Neural progenitor cell (in vitro differentiated cells): ENCODE measurements at regions not wholly inside any gene's neighbourhood (a gene's known extent, or its start where the extent isn't known, plus 50 kb on each side); places are given as distances from the start of the nearest gene placed in this dataset.

Experiments
- DNase-seq: peaks from one replicate; pipeline ENCODE4 v3.0.0-alpha.2; 2016; ENCODE audit warnings: low spot score
- H2AFZ ChIP-seq: fragments of 200-600 bp; sonication (generic); replicated peaks from 2 replicates; pipeline ENCODE4 v1.6.1; 2016; ENCODE audit warnings: antibody characterized with exemption
- H3F3A ChIP-seq: fragments of 200-600 bp; sonication (generic); 2 replicates; pipeline ENCODE4 v1.6.1; 2016; ENCODE audit warnings: antibody characterized with exemption, low read depth
- H3K27ac ChIP-seq: fragments of 200-600 bp; sonication (generic); 2 replicates; pipeline ENCODE4 v1.5.1; 2016; ENCODE audit warnings: mild to moderate bottlenecking
- H3K27me3 ChIP-seq: fragments of 200-600 bp; sonication (generic); 2 replicates; pipeline ENCODE4 v1.6.1; 2016; ENCODE audit warnings: mild to moderate bottlenecking, moderate library complexity
- H3K36me3 ChIP-seq: fragments of 200-600 bp; sonication (generic); 2 replicates; pipeline ENCODE4 v1.5.1; 2016
- H3K4me1 ChIP-seq: fragments of 200-600 bp; sonication (generic); 2 replicates; pipeline ENCODE4 v1.6.1; 2016; ENCODE audit warnings: mixed run types
- H3K4me2 ChIP-seq: fragments of 200-600 bp; sonication (generic); 2 replicates; pipeline ENCODE4 v1.6.1; 2016
- H3K4me3 ChIP-seq: fragments of 200-600 bp; sonication (generic); 2 replicates; pipeline ENCODE4 v1.5.1; 2016
- H3K79me2 ChIP-seq: fragments of 200-600 bp; sonication (generic); 2 replicates; pipeline ENCODE4 v1.6.1; 2016; ENCODE audit warnings: low read depth
- H3K9ac ChIP-seq: fragments of 200-600 bp; sonication (generic); 2 replicates; pipeline ENCODE4 v1.6.1; 2016
- H3K9me3 ChIP-seq: fragments of 200-600 bp; sonication (generic); 2 replicates; pipeline ENCODE4 v1.5.1; 2016; ENCODE audit warnings: low read depth
- H4K20me1 ChIP-seq: fragments of 200-600 bp; sonication (generic); 2 replicates; pipeline ENCODE4 v1.6.1; 2016; ENCODE audit warnings: low read depth
- H3K27ac Mint-ChIP-seq: 3 replicates; pipeline ENCODE4 v1.8.0; 2021; ENCODE audit warnings: mixed read lengths
- H3K27me3 Mint-ChIP-seq: 2 replicates; pipeline ENCODE4 v1.8.0; 2022; ENCODE audit warnings: low read depth, mild to moderate bottlenecking, inconsistent platforms, moderate library complexity, mixed read lengths; ENCODE audit not compliant: insufficient read depth
- H3K36me3 Mint-ChIP-seq: 3 replicates; pipeline ENCODE4 v1.8.0; 2021; ENCODE audit warnings: mixed read lengths
- H3K4me1 Mint-ChIP-seq: 3 replicates; pipeline ENCODE4 v1.8.0; 2021; ENCODE audit warnings: mixed read lengths
- H3K4me3 Mint-ChIP-seq: 3 replicates; pipeline ENCODE4 v1.8.0; 2021; ENCODE audit warnings: mild to moderate bottlenecking, moderate library complexity, mixed read lengths
- H3K9me3 Mint-ChIP-seq: 3 replicates; pipeline ENCODE4 v1.8.0; 2020; ENCODE audit warnings: mixed read lengths
- CTCF ChIP-seq: fragments of 200-600 bp; sonication (generic); IDR thresholded peaks from 2 replicates; pipeline ENCODE4 v1.5.1; 2017; ENCODE audit warnings: antibody characterized with exemption, mild to moderate bottlenecking
- EZH2 ChIP-seq: fragments of 200-600 bp; sonication (generic); IDR thresholded peaks from 2 replicates; pipeline ENCODE4 v1.6.1; 2017; ENCODE audit warnings: antibody characterized with exemption, mild to moderate bottlenecking, moderate library complexity
- EZH2phosphoT487 ChIP-seq: fragments of 200-600 bp; sonication (generic); IDR thresholded peaks from 2 replicates; pipeline ENCODE4 v1.6.1; 2017; ENCODE audit warnings: antibody characterized with exemption

- H3K9ac ChIP-seq = no peak overlapping the region
- Mint-ChIP-seq H3K36me3 (no peaks in the 10 kb centered on the region), H3K4me3 (no peak overlapping the region), H3K9me3 (no peaks in the 10 kb centered on the region), H3K27me3 (no peaks in the 10 kb centered on the region), H3K4me1 (no peaks in the 10 kb centered on the region), H3K27ac (no peak overlapping the region)
- H3F3A ChIP-seq = no peaks in the 10 kb centered on the region
- TF ChIP-seq EZH2 = no peak
- no peak for TF ChIP-seq EZH2phosphoT487
- TF ChIP-seq CTCF = no peak
- H3K79me2 ChIP-seq = no peaks in the 10 kb centered on the region
- no peaks in the 10 kb centered on the region for H3K36me3 ChIP-seq
- H4K20me1 ChIP-seq = no peaks in the 10 kb centered on the region
- H3K4me2 ChIP-seq = no peak overlapping the region
- H3K4me3 ChIP-seq = no peak overlapping the region
- no peak overlapping the region for H3K27ac ChIP-seq
- H3K9me3 ChIP-seq = no peaks in the 10 kb centered on the region
- no peak overlapping the region for H2AFZ ChIP-seq
- DNase-seq = no peak
- no peaks in the 10 kb centered on the region for H3K27me3 ChIP-seq
- H3K4me1 ChIP-seq = no peaks in the 10 kb centered on the region
Measured at GRCh38 chr4:141464366-141464765, 172.0 kb upstream of the IL15 start.

- Mint-ChIP-seq H3K27me3 (peaks cover 2% of the 10 kb centered on the region), H3K9me3 (no peaks in the 10 kb centered on the region), H3K4me3 (no peak overlapping the region), H3K36me3 (no peaks in the 10 kb centered on the region), H3K27ac (no peak overlapping the region), H3K4me1 (no peaks in the 10 kb centered on the region)
- Histone ChIP-seq H3K4me1 (no peaks in the 10 kb centered on the region), H2AFZ (no peak overlapping the region), H3K4me3 (no peak overlapping the region), H3F3A (no peaks in the 10 kb centered on the region), H3K27me3 (no peaks in the 10 kb centered on the region), H4K20me1 (no peaks in the 10 kb centered on the region), H3K36me3 (no peaks in the 10 kb centered on the region), H3K27ac (no peak overlapping the region), H3K9ac (no peak overlapping the region), H3K4me2 (no peak overlapping the region), H3K79me2 (no peaks in the 10 kb centered on the region), H3K9me3 (no peaks in the 10 kb centered on the region)
- no peak for TF ChIP-seq EZH2phosphoT487
- TF ChIP-seq EZH2 = no peak
- no peak for TF ChIP-seq CTCF
- no peak for DNase-seq
Measured at GRCh38 chr4:141465171-141465570, 171.2 kb upstream of the IL15 start.

- H3K4me1 Mint-ChIP-seq = no peaks in the 10 kb centered on the region
- no peaks in the 10 kb centered on the region for H3K9me3 Mint-ChIP-seq
- H3K36me3 Mint-ChIP-seq = no peaks in the 10 kb centered on the region
- Histone ChIP-seq H3K79me2 (no peaks in the 10 kb centered on the region), H3K27ac (no peak overlapping the region), H3K9me3 (no peaks in the 10 kb centered on the region), H2AFZ (no peak overlapping the region), H3K36me3 (no peaks in the 10 kb centered on the region), H3K27me3 (no peaks in the 10 kb centered on the region), H3K4me2 (no peak overlapping the region), H3K9ac (no peak overlapping the region), H4K20me1 (no peaks in the 10 kb centered on the region), H3K4me1 (no peaks in the 10 kb centered on the region), H3F3A (no peaks in the 10 kb centered on the region), H3K4me3 (no peak overlapping the region)
- H3K27me3 Mint-ChIP-seq = peaks cover 2% of the 10 kb centered on the region
- DNase-seq = no peak
- H3K4me3 Mint-ChIP-seq = no peak overlapping the region
- TF ChIP-seq EZH2phosphoT487 (no peak), EZH2 (no peak), CTCF (no peak)
- H3K27ac Mint-ChIP-seq = no peak overlapping the region
Measured at GRCh38 chr4:141467225-141467624, 169.2 kb upstream of the IL15 start.

GRCh38 chr4:141469392-141469791 lies 167.0 kb upstream of the IL15 start:
- H3K27me3 Mint-ChIP-seq = peaks cover 2% of the 10 kb centered on the region
- H3K27ac Mint-ChIP-seq = no peak overlapping the region
- Histone ChIP-seq H3K9ac (no peak overlapping the region), H3K4me1 (no peaks in the 10 kb centered on the region), H4K20me1 (no peaks in the 10 kb centered on the region), H3F3A (no peaks in the 10 kb centered on the region), H3K9me3 (no peaks in the 10 kb centered on the region), H3K36me3 (no peaks in the 10 kb centered on the region), H3K4me3 (no peak overlapping the region), H3K27me3 (no peaks in the 10 kb centered on the region), H3K79me2 (no peaks in the 10 kb centered on the region), H3K27ac (no peak overlapping the region), H2AFZ (no peak overlapping the region), H3K4me2 (no peak overlapping the region)
- H3K9me3 Mint-ChIP-seq = no peaks in the 10 kb centered on the region
- no peak for TF ChIP-seq EZH2phosphoT487
- no peak for TF ChIP-seq CTCF
- TF ChIP-seq EZH2 = no peak
- H3K4me1 Mint-ChIP-seq = no peaks in the 10 kb centered on the region
- no peak for DNase-seq
- H3K4me3 Mint-ChIP-seq = no peak overlapping the region
- H3K36me3 Mint-ChIP-seq = no peaks in the 10 kb centered on the region
